ENCODE measurements at regions not wholly inside any gene's neighbourhood (a gene's known extent, or its start where the extent isn't known, plus 50 kb on each side); places are given as distances from the start of the nearest gene placed in this dataset.

GRCh38 chr1:208724079-208724478 lies 479.9 kb upstream of the PLXNA2 start:
- TF ChIP-seq, protein P1, sequence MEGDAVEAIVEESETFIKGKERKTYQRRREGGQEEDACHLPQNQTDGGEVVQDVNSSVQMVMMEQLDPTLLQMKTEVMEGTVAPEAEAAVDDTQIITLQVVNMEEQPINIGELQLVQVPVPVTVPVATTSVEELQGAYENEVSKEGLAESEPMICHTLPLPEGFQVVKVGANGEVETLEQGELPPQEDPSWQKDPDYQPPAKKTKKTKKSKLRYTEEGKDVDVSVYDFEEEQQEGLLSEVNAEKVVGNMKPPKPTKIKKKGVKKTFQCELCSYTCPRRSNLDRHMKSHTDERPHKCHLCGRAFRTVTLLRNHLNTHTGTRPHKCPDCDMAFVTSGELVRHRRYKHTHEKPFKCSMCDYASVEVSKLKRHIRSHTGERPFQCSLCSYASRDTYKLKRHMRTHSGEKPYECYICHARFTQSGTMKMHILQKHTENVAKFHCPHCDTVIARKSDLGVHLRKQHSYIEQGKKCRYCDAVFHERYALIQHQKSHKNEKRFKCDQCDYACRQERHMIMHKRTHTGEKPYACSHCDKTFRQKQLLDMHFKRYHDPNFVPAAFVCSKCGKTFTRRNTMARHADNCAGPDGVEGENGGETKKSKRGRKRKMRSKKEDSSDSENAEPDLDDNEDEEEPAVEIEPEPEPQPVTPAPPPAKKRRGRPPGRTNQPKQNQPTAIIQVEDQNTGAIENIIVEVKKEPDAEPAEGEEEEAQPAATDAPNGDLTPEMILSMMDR (IDR thresholded peaks at IDR 0.05): no peak
- TF ChIP-seq POLR2AphosphoS5 (IDR thresholded peaks at IDR 0.05): no peak
- TF ChIP-seq POLR2A (IDR thresholded peaks at IDR 0.05): no peak

Measured in sigmoid colon (tissue), 4 donors.